ENCODE measurements at regions not wholly inside any gene's neighbourhood (a gene's known extent, or its start where the extent isn't known, plus 50 kb on each side); places are given as distances from the start of the nearest gene placed in this dataset.

DNA sequence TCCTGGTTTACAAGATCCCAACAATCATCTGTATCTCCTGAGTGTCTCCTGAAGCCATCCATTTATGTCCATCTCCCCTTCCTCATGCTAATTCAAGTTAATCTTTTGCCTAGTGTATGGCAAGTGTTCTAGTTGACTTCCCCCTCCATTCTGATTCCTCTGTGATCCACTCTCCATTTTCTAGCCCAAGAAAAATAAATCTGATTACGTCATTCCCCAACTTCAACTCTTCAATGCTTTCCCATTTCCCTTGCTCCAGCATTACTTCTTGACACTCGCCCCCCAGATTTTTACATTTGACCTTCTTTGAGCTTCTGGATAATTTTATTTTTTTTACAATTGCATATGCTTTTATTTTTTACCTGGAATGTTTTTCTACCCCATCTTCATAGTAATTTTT is 640.8 kb downstream of the TBC1D4 start:
- ATAC-seq (no peak), DNase-seq (ENCODE audit: low spot score) (no peak), FAIRE-seq (no peak)
- TF ChIP-seq STAG1 (CRISPR knock-in tag; IDR thresholded peaks at IDR 0.05), result no peak
- peak; percentile 98 for TF ChIP-seq ATF7 (IDR thresholded peaks at IDR 0.05)
- TF ChIP-seq ATF7 (CRISPR knock-in tag; IDR thresholded peaks at IDR 0.05), result no peak
- no peak for TF ChIP-seq TP53 (CRISPR knock-in tag; conservative IDR thresholded peaks at IDR 0.05)
- TF ChIP-seq CREB1 (IDR thresholded peaks at IDR 0.05), result peak; percentile 63
- TF ChIP-seq CREB1 (CRISPR knock-in tag; IDR thresholded peaks at IDR 0.05), result no peak
- TF ChIP-seq, protein P1, sequence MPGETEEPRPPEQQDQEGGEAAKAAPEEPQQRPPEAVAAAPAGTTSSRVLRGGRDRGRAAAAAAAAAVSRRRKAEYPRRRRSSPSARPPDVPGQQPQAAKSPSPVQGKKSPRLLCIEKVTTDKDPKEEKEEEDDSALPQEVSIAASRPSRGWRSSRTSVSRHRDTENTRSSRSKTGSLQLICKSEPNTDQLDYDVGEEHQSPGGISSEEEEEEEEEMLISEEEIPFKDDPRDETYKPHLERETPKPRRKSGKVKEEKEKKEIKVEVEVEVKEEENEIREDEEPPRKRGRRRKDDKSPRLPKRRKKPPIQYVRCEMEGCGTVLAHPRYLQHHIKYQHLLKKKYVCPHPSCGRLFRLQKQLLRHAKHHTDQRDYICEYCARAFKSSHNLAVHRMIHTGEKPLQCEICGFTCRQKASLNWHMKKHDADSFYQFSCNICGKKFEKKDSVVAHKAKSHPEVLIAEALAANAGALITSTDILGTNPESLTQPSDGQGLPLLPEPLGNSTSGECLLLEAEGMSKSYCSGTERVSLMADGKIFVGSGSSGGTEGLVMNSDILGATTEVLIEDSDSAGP (CRISPR knock-in tag; IDR thresholded peaks at IDR 0.05; ENCODE audit: borderline replicate concordance), result no peak
- TF ChIP-seq HDAC6 (IDR thresholded peaks at IDR 0.05; ENCODE audit: low read depth, low read length), result no peak
- no peak for TF ChIP-seq PHF8 (CRISPR knock-in tag; IDR thresholded peaks at IDR 0.05)
- no peak for TF ChIP-seq RBFOX2 (IDR thresholded peaks at IDR 0.05; ENCODE audit: low read depth, low read length)
- WGBS (ENCODE audit: low lambda C conversion rate), result 1% methylated on average over 2 of the region's 2 CpGs
- intact Hi-C loops (cut with micrococcal nuclease; ENCODE audit: unreplicated experiment), result no loop called here
- POLR2A ChIA-PET, result no interaction called here
- no peaks in the 10 kb centered on the region for H3K79me2 ChIP-seq (ENCODE audit: insufficient read depth, low read length)
- in situ Hi-C loops (cut with HindIII; ENCODE audit: extremely low pct_ligation_motif_present, low pct_unique_long_range_greater_than_20kb), result no loop called here
- BruUV-seq (replicated peaks), result no TSS peak
- H3K9me3 ChIP-seq (ENCODE audit: low read length), result no peaks in the 10 kb centered on the region
- no peak overlapping the region for H3K9ac ChIP-seq (ENCODE audit: insufficient read depth, low read depth, low read length)
- no peak overlapping the region for H3K27ac ChIP-seq (ENCODE audit: extremely low read length, insufficient read depth, low read length)
- no peaks in the 10 kb centered on the region for H3K27me3 ChIP-seq (ENCODE audit: control insufficient read depth in 1 of 2, insufficient read depth in 2 of 2, low read length in 2 of 2)
- no peak overlapping the region for H2AFZ ChIP-seq (ENCODE audit: low read length)
- no peaks in the 10 kb centered on the region for H4K20me1 ChIP-seq (ENCODE audit: insufficient read depth, low read length)
- CTCF ChIA-PET (ENCODE audit: low intra/inter-chr PET ratio, low total read pairs), result no interaction called here
- H3K4me2 ChIP-seq (ENCODE audit: low read depth, low read length), result no peak overlapping the region
- no peak overlapping the region for H3K4me3 ChIP-seq (replicated peaks in 1 of 3; ENCODE audit: insufficient read depth in 1 of 3, low read depth in 2 of 3, low read length in 3 of 3)
- H3K4me1 ChIP-seq (ENCODE audit: insufficient read depth, low read length), result no peaks in the 10 kb centered on the region
- no peaks in the 10 kb centered on the region for H3K36me3 ChIP-seq (replicated peaks in 1 of 2; ENCODE audit: control insufficient read depth in 1 of 2, insufficient read depth in 2 of 2, low read length in 2 of 2)

DNA sequence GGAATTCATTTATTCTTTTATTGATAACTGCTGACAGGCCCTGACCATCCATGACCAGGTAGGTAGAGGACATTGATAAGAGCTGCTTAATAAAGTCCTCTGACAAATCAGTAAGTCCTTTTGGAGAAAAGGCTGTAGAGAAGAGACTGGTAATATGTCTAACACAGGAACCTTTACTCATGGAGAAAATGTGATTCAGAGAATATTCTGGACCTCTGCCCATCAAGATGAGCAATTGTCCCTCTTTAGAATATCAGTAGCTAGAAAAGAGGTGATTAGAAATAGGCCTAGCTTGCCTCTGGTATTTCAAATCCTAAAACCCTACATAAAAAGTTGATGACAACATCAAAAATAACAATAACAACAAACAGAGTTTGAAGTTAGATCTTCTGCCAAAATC is 642.3 kb downstream of the TBC1D4 start:
- Histone ChIP-seq H3K4me1 (ENCODE audit: insufficient read depth, low read length) (no peaks in the 10 kb centered on the region), H3K27ac (ENCODE audit: extremely low read length, insufficient read depth, low read length) (no peak overlapping the region), H3K9me3 (ENCODE audit: low read length) (no peaks in the 10 kb centered on the region), H2AFZ (ENCODE audit: low read length) (no peak overlapping the region), H3K27me3 (ENCODE audit: control insufficient read depth in 1 of 2, insufficient read depth in 2 of 2, low read length in 2 of 2) (no peaks in the 10 kb centered on the region), H3K9ac (ENCODE audit: insufficient read depth, low read depth, low read length) (no peak overlapping the region), H3K36me3 (replicated peaks in 1 of 2; ENCODE audit: control insufficient read depth in 1 of 2, insufficient read depth in 2 of 2, low read length in 2 of 2) (no peaks in the 10 kb centered on the region), H3K4me3 (replicated peaks in 1 of 3; ENCODE audit: insufficient read depth in 1 of 3, low read depth in 2 of 3, low read length in 3 of 3) (no peak overlapping the region), H3K79me2 (ENCODE audit: insufficient read depth, low read length) (no peaks in the 10 kb centered on the region), H4K20me1 (ENCODE audit: insufficient read depth, low read length) (no peaks in the 10 kb centered on the region), H3K4me2 (ENCODE audit: low read depth, low read length) (no peak overlapping the region)
- ATAC-seq (no peak), DNase-seq (ENCODE audit: low spot score) (no peak), FAIRE-seq (no peak)
- POLR2A ChIA-PET, result no interaction called here
- no TSS peak for BruUV-seq (replicated peaks)
- CTCF ChIA-PET (ENCODE audit: low intra/inter-chr PET ratio, low total read pairs), result no interaction called here
- in situ Hi-C loops (cut with HindIII; ENCODE audit: extremely low pct_ligation_motif_present, low pct_unique_long_range_greater_than_20kb), result no loop called here
- intact Hi-C loops (cut with micrococcal nuclease; ENCODE audit: unreplicated experiment), result no loop called here
- no peak for TF ChIP-seq CHCHD3 (CRISPR knock-in tag; IDR thresholded peaks at IDR 0.05)
- TF ChIP-seq SIN3B (IDR thresholded peaks at IDR 0.05; ENCODE audit: low read length), result no peak
- TF ChIP-seq SP2 (CRISPR knock-in tag; IDR thresholded peaks at IDR 0.05), result no peak
- TF ChIP-seq RAD21 (CRISPR knock-in tag; IDR thresholded peaks at IDR 0.05), result no peak
